Common myeloid progenitor, CD34-positive (primary cell): ENCODE measurements at regions not wholly inside any gene's neighbourhood (a gene's known extent, or its start where the extent isn't known, plus 50 kb on each side); places are given as distances from the start of the nearest gene placed in this dataset.
"Not testable (repeated sequence)": the region's sequence is repeated elsewhere in the genome, so short reads cannot be mapped to it uniquely, and the experiment has no call there.

Experiments
- CTCF ChIA-PET: fragments of 350-600 bp; sonication (Branson Sonifier 250); formaldehyde crosslinking; loops from one replicate; lab custom pipeline; 2021; ENCODE audit warnings: antibody characterized with exemption; lab: Charles Lee
- POLR2A ChIA-PET: fragments of 350-600 bp; sonication (Branson Sonifier 250); formaldehyde crosslinking; loops from one replicate; lab custom pipeline; 2021; ENCODE audit warnings: antibody characterized with exemption; lab: Charles Lee
- DNase-seq, 3 donors: peaks; one replicate each; pipeline versions ENCODE4 v3.0.0 to v3.0.0-alpha.2; 2013
- H3K27ac ChIP-seq, 2 experiments: 1 replicate in 1 of 2; 2 replicates in 1 of 2; pipeline ENCODE4 v1.7.0; 2013; ENCODE audit warnings: inconsistent platforms in 2 of 2, low read length in 2 of 2, mild to moderate bottlenecking in 2 of 2, low read depth in 1 of 2, moderate library complexity in 1 of 2; ENCODE audit not compliant: severe bottlenecking in 2 of 2, insufficient read depth in 1 of 2, poor library complexity in 1 of 2
- H3K27me3 ChIP-seq, 5 experiments: replicated peaks in 2 of 5; 1 replicate in 3 of 5; 2 replicates in 2 of 5; pipeline versions ENCODE4 v1.6.1 to v1.7.0; 2013; ENCODE audit warnings: low read length in 4 of 5, mild to moderate bottlenecking in 2 of 5, moderate library complexity in 2 of 5, inconsistent platforms in 1 of 5; ENCODE audit not compliant: insufficient read depth in 5 of 5, control insufficient read depth in 4 of 5
- H3K36me3 ChIP-seq, 4 experiments: 1 replicate in 2 of 4; 2 replicates in 2 of 4; pipeline versions ENCODE4 v1.6.1 to v1.7.0; 2013; ENCODE audit warnings: low read length in 3 of 4, control low read depth in 1 of 4, mild to moderate bottlenecking in 1 of 4; ENCODE audit not compliant: control insufficient read depth in 4 of 4, insufficient read depth in 4 of 4
- H3K4me1 ChIP-seq, 4 experiments: 1 replicate in 3 of 4; 2 replicates in 1 of 4; pipeline versions ENCODE4 v1.6.1 to v1.7.1; 2013; ENCODE audit warnings: low read length in 3 of 4, mild to moderate bottlenecking in 3 of 4, control low read depth in 1 of 4, inconsistent platforms in 1 of 4, moderate library complexity in 1 of 4; ENCODE audit not compliant: control insufficient read depth in 4 of 4, insufficient read depth in 4 of 4; ENCODE audit errors: control extremely low read depth in 1 of 4
- H3K4me3 ChIP-seq, 7 experiments: 1 replicate in 4 of 7; 2 replicates in 3 of 7; pipeline versions ENCODE4 v1.5.1 to v1.7.0; 2013; ENCODE audit warnings: mild to moderate bottlenecking in 7 of 7, low read length in 6 of 7, moderate library complexity in 6 of 7, inconsistent platforms in 2 of 7, low read depth in 2 of 7, control low read depth in 1 of 7; ENCODE audit not compliant: insufficient read depth in 4 of 7, control insufficient read depth in 1 of 7; ENCODE audit errors: extremely low read depth in 1 of 7
- H3K9me3 ChIP-seq, 5 experiments: 1 replicate in 4 of 5; 2 replicates in 1 of 5; pipeline versions ENCODE4 v1.6.1 to v1.7.1; 2013; ENCODE audit warnings: low read length in 4 of 5, mild to moderate bottlenecking in 2 of 5, inconsistent platforms in 1 of 5, low read depth in 1 of 5, moderate library complexity in 1 of 5; ENCODE audit not compliant: control insufficient read depth in 4 of 5, insufficient read depth in 2 of 5; ENCODE audit errors: control extremely low read depth in 1 of 5
- WGBS: methylation state at CpG from one replicate; pipeline ENCODE4 v1.1.5; 2013; ENCODE audit not compliant: insufficient coverage; 5-methylcytosine and 5-hydroxymethylcytosine counted together

- Histone ChIP-seq H3K9me3 (no peaks in the 10 kb centered on the region), H3K4me1 (no peaks in the 10 kb centered on the region), H3K4me3 (no peak overlapping the region), H3K27me3 (no peaks in the 10 kb centered on the region), H3K36me3 (no peaks in the 10 kb centered on the region), H3K27ac (no peak overlapping the region)
- no peak for DNase-seq
- ChIA-PET CTCF (no interaction called here), POLR2A (no interaction called here)
Observed at GRCh38 chr14:84085493-84085892, 1444.5 kb upstream of the FLRT2 start.

GRCh38 chr14:84086714-84087113 is 1443.2 kb upstream of the FLRT2 start:
- ChIA-PET POLR2A (no interaction called here), CTCF (no interaction called here)
- Histone ChIP-seq H3K36me3 (no peaks in the 10 kb centered on the region), H3K4me3 (no peak overlapping the region), H3K4me1 (no peaks in the 10 kb centered on the region), H3K27me3 (no peaks in the 10 kb centered on the region), H3K27ac (no peak overlapping the region), H3K9me3 (no peaks in the 10 kb centered on the region)
- DNase-seq: no peak
- WGBS: no CpG with 5 or more reads among the region's 4 CpGs

- H3K4me1 ChIP-seq: no peaks in the 10 kb centered on the region
Observed at GRCh38 chr14:84087986-84088531, 1441.9 kb upstream of the FLRT2 start.

GRCh38 chr14:84090837-84091236 is 1439.1 kb upstream of the FLRT2 start:
- Histone ChIP-seq H3K9me3 (no peaks in the 10 kb centered on the region), H3K4me3 (no peak overlapping the region), H3K27me3 (no peaks in the 10 kb centered on the region), H3K4me1 (no peaks in the 10 kb centered on the region), H3K36me3 (no peaks in the 10 kb centered on the region), H3K27ac (no peak overlapping the region)
- ChIA-PET CTCF (interaction anchor here (1.5 kb wide), 1 partner anchor 16 kb away, joined by 3 read pairs; no protein-coding TSS in a partner anchor), POLR2A (no interaction called here)
- 100% methylated on average over 6 of the region's 6 CpGs for WGBS
- DNase-seq: no peak

More at GRCh38 chr14:84087986-84088531, 1441.9 kb upstream of the FLRT2 start:
- Histone ChIP-seq H3K9me3 (no peaks in the 10 kb centered on the region), H3K36me3 (no peaks in the 10 kb centered on the region), H3K4me3 (no peak overlapping the region), H3K27ac (no peak overlapping the region), H3K27me3 (no peaks in the 10 kb centered on the region)
- DNase-seq: no peak
- WGBS: 100% methylated on average over 3 of the region's 8 CpGs
- ChIA-PET POLR2A (no interaction called here), CTCF (no interaction called here)

GRCh38 chr14:84095681-84096080 is 1434.3 kb upstream of the FLRT2 start:
- Histone ChIP-seq H3K4me1 (no peaks in the 10 kb centered on the region), H3K27ac (no peak overlapping the region), H3K27me3 (no peaks in the 10 kb centered on the region), H3K36me3 (no peaks in the 10 kb centered on the region), H3K9me3 (peaks cover 0 to 2% (median 0%) of the 10 kb centered on the region in 5 experiments), H3K4me3 (no peak overlapping the region)
- DNase-seq: no peak
- CTCF ChIA-PET: no interaction called here
- 70% methylated on average over 1 of the region's 1 CpG for WGBS
- POLR2A ChIA-PET: no interaction called here

GRCh38 chr14:84098261-84098660 is 1431.7 kb upstream of the FLRT2 start:
- DNase-seq: no peak
- H3K36me3 ChIP-seq: no peaks in the 10 kb centered on the region
- H3K4me1 ChIP-seq: no peaks in the 10 kb centered on the region
- H3K4me3 ChIP-seq: no peak overlapping the region
- H3K27ac ChIP-seq: no peak overlapping the region
- H3K27me3 ChIP-seq: no peaks in the 10 kb centered on the region
- POLR2A ChIA-PET: no interaction called here
- CTCF ChIA-PET: no interaction called here
- peaks cover 0 to 4% (median 1%) of the 10 kb centered on the region in 5 experiments for H3K9me3 ChIP-seq
- WGBS: no CpG with 5 or more reads among the region's 4 CpGs

GRCh38 chr14:84099560-84099959 is 1430.4 kb upstream of the FLRT2 start:
- H3K9me3 ChIP-seq, H3K27me3 ChIP-seq, H3K4me1 ChIP-seq, H3K4me3 ChIP-seq, POLR2A ChIA-PET, H3K36me3 ChIP-seq, DNase-seq, CTCF ChIA-PET, H3K27ac ChIP-seq: not testable (repeated sequence)
- WGBS: 95% methylated on average over 3 of the region's 27 CpGs
